Thyroid gland (tissue), 4 donors: ENCODE measurements at regions not wholly inside any gene's neighbourhood (a gene's known extent, or its start where the extent isn't known, plus 50 kb on each side); places are given as distances from the start of the nearest gene placed in this dataset.

ENCODE experiments used
- DNase-seq, 2 donors: peaks; one replicate each; pipeline ENCODE4 v3.0.0-alpha.2; 2019
- H3K27ac ChIP-seq, 3 donors: fragments of 200-600 bp; sonication (generic); 1 replicate in 2 of 3; 2 replicates in 1 of 3; pipeline ENCODE4 v1.5.1; 2016 to 2019; ENCODE audit warnings: mild to moderate bottlenecking in 1 of 3, moderate library complexity in 1 of 3
- H3K27me3 ChIP-seq: fragments of 200-600 bp; sonication (generic); one replicate; pipeline ENCODE4 v1.5.1; 2019
- H3K36me3 ChIP-seq, 2 donors: fragments of 200-600 bp; sonication (generic); one replicate each; pipeline ENCODE4 v1.5.1; 2016 to 2019
- H3K4me1 ChIP-seq, 2 donors: fragments of 200-600 bp; sonication (generic); one replicate each; pipeline ENCODE4 v1.5.1; 2017 to 2019
- H3K4me3 ChIP-seq, 3 donors: fragments of 200-600 bp; sonication (generic); replicated peaks in 1 of 3; 1 replicate in 2 of 3; 2 replicates in 1 of 3; pipeline ENCODE4 v1.5.1; 2016; ENCODE audit warnings: mild to moderate bottlenecking in 1 of 3
- H3K9me3 ChIP-seq: fragments of 200-600 bp; sonication (generic); one replicate; pipeline ENCODE4 v1.5.1; 2017
- CTCF ChIP-seq, 6 experiments: fragments of 200-600 bp in 3 of 6; fragments of 450-650 bp in 3 of 6; sonication (generic) in 3 of 6; IDR thresholded peaks; one replicate each; pipeline ENCODE4 v1.5.1; 2016 to 2019; ENCODE audit warnings: antibody characterized with exemption in 6 of 6, mild to moderate bottlenecking in 2 of 6, inconsistent platforms in 1 of 6, moderate library complexity in 1 of 6
- POLR2A ChIP-seq, 2 donors: fragments of 450-650 bp; IDR thresholded peaks; one replicate each; pipeline ENCODE4 v1.6.1; 2017; ENCODE audit warnings: antibody characterized with exemption in 2 of 2, mild to moderate bottlenecking in 2 of 2, moderate library complexity in 1 of 2
- WGBS, 2 donors: methylation state at CpG; one replicate each; pipeline ENCODE4 v1.1.5; 2017; 5-methylcytosine and 5-hydroxymethylcytosine counted together
- intact Hi-C: fragments of 100-400 bp; cut with DNase I; formaldehyde crosslinking; loops from one replicate; pipeline ENCODE4 v1.15.1; 2023

- TF ChIP-seq CTCF (IDR thresholded peaks at IDR 0.05) (no peak), POLR2A (IDR thresholded peaks at IDR 0.05) (no peak)
- no peak overlapping the region for H3K27ac ChIP-seq
- intact Hi-C loops, result no loop called here
- no peaks in the 10 kb centered on the region for H3K4me1 ChIP-seq
- DNase-seq, result no peak
- 70 to 76% methylated on average over 5 of the region's 5 CpGs for WGBS, 2 donors
- no peak overlapping the region for H3K4me3 ChIP-seq
- no peaks in the 10 kb centered on the region for H3K27me3 ChIP-seq
- no peaks in the 10 kb centered on the region for H3K9me3 ChIP-seq
- no peaks in the 10 kb centered on the region for H3K36me3 ChIP-seq
Observed at GRCh38 chr13:94928127-94928775, 215.9 kb upstream of the SOX21 start.

- H3K9me3 ChIP-seq, result no peaks in the 10 kb centered on the region
- no peaks in the 10 kb centered on the region for H3K4me1 ChIP-seq
- no peak for DNase-seq
- H3K4me3 ChIP-seq, result no peak overlapping the region
- intact Hi-C loops, result no loop called here
- H3K27ac ChIP-seq, result no peak overlapping the region
- no peak for TF ChIP-seq POLR2A (IDR thresholded peaks at IDR 0.05)
- TF ChIP-seq CTCF (IDR thresholded peaks at IDR 0.05), result no peak
- H3K36me3 ChIP-seq, result no peaks in the 10 kb centered on the region
- H3K27me3 ChIP-seq, result no peaks in the 10 kb centered on the region
- 62 to 67% methylated on average over 3 of the region's 3 CpGs for WGBS, 2 donors
Observed at GRCh38 chr13:94925263-94925662, 212.9 kb upstream of the SOX21 start.

GRCh38 chr13:94921181-94921580 is 208.8 kb upstream of the SOX21 start:
- intact Hi-C loops, result no loop called here
- Histone ChIP-seq H3K4me1 (no peaks in the 10 kb centered on the region), H3K27ac (no peak overlapping the region), H3K36me3 (no peaks in the 10 kb centered on the region), H3K27me3 (no peaks in the 10 kb centered on the region), H3K4me3 (no peak overlapping the region), H3K9me3 (no peaks in the 10 kb centered on the region)
- 33 to 50% methylated on average over 4 of the region's 4 CpGs for WGBS, 2 donors
- no peak for DNase-seq
- TF ChIP-seq CTCF (IDR thresholded peaks at IDR 0.05) (no peak), POLR2A (IDR thresholded peaks at IDR 0.05) (no peak)

- no peak for TF ChIP-seq POLR2A (IDR thresholded peaks at IDR 0.05)
- no peak for TF ChIP-seq CTCF (IDR thresholded peaks at IDR 0.05)
- intact Hi-C loops, result no loop called here
- H3K9me3 ChIP-seq, result no peaks in the 10 kb centered on the region
- H3K36me3 ChIP-seq, result no peaks in the 10 kb centered on the region
- WGBS, 2 donors, result 85 to 95% methylated on average over 2 of the region's 2 CpGs
- H3K27ac ChIP-seq, result no peak overlapping the region
- no peak for DNase-seq
- no peaks in the 10 kb centered on the region for H3K27me3 ChIP-seq
- no peak overlapping the region for H3K4me3 ChIP-seq
- H3K4me1 ChIP-seq, result no peaks in the 10 kb centered on the region
Observed at GRCh38 chr13:94920578-94920977, 208.2 kb upstream of the SOX21 start.

- TF ChIP-seq POLR2A (IDR thresholded peaks at IDR 0.05) (no peak), CTCF (IDR thresholded peaks at IDR 0.05) (no peak)
- DNase-seq, result no peak
- H3K27me3 ChIP-seq, result no peaks in the 10 kb centered on the region
- 42 to 47% methylated on average over 2 of the region's 2 CpGs for WGBS, 2 donors
- no peak overlapping the region for H3K4me3 ChIP-seq
- H3K9me3 ChIP-seq, result no peaks in the 10 kb centered on the region
- H3K27ac ChIP-seq, result no peak overlapping the region
- H3K4me1 ChIP-seq, result no peaks in the 10 kb centered on the region
- intact Hi-C loops, result no loop called here
- H3K36me3 ChIP-seq, result no peaks in the 10 kb centered on the region
Observed at GRCh38 chr13:94917824-94918223, 205.5 kb upstream of the SOX21 start.
